NT2/D1 (cell line): ENCODE measurements at regions not wholly inside any gene's neighbourhood (a gene's known extent, or its start where the extent isn't known, plus 50 kb on each side); places are given as distances from the start of the nearest gene placed in this dataset.

Experiments used
- YY1 ChIP-seq: IDR thresholded peaks from 2 replicates; pipeline ENCODE4 v1.6.1; 2011; ENCODE audit not compliant: insufficient read length, insufficient read depth
- ZNF274 ChIP-seq: IDR thresholded peaks from 2 replicates; pipeline ENCODE4 v1.6.1; 2011; ENCODE audit warnings: mild to moderate bottlenecking, low read depth, low read length

DNA sequence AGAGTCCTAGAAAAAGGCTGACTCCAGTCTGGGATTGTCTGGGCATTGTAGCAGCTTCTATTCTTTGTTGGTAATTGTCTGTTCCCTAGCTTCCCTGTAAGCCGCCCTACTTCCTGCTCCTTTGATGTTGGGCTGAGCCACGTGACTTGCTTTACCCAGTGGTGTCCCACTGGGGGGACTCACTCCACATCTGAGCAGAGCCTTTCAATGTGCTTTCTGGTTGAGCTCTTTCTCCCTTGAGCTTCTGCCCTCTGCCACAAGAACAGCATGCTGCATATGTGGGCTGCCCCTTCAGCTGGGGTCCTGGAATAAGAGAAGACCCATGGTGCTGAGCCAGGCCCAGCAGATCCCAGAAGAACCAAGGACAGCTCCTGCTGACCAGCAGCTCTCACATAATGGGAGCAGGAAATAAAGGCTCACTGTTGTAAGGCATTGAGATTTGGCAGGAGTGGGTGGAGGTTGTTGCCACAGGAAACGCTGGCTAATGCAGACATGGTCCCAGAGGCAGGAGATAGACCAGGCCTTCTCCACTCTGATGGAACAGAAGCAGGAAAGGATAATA lies 276.3 kb upstream of the GJB5 start:
- TF ChIP-seq YY1 = no peak
- no peak for TF ChIP-seq ZNF274
